Type B pancreatic cell (in vitro differentiated cells): ENCODE measurements at regions not wholly inside any gene's neighbourhood (a gene's known extent, or its start where the extent isn't known, plus 50 kb on each side); places are given as distances from the start of the nearest gene placed in this dataset.

Experiments used
- DNase-seq: peaks from one replicate; pipeline ENCODE4 v3.0.0; 2021; ENCODE audit warnings: mixed read lengths; ENCODE audit not compliant: unreplicated experiment; ENCODE audit errors: extremely low spot score
- H3K27ac Mint-ChIP-seq: 2 replicates; pipeline ENCODE4 v1.8.0; 2021; ENCODE audit warnings: mild to moderate bottlenecking, mixed read lengths
- H3K27me3 Mint-ChIP-seq: 2 replicates; pipeline ENCODE4 v1.8.0; 2021; ENCODE audit warnings: mixed read lengths
- H3K36me3 Mint-ChIP-seq: 2 replicates; pipeline ENCODE4 v1.8.0; 2021; ENCODE audit warnings: mixed read lengths
- H3K4me1 Mint-ChIP-seq: one replicate; pipeline ENCODE4 v1.8.0; 2021; ENCODE audit warnings: mixed read lengths; ENCODE audit not compliant: unreplicated experiment
- H3K4me3 Mint-ChIP-seq: 2 replicates; pipeline ENCODE4 v1.8.0; 2021; ENCODE audit warnings: mild to moderate bottlenecking, mixed read lengths
- H3K9me3 Mint-ChIP-seq: 2 replicates; pipeline ENCODE4 v1.8.0; 2021; ENCODE audit warnings: mixed read lengths
- TF ChIP-seq, protein P1 (sequence below): fragments of 200-600 bp; sonication (generic); conservative IDR thresholded peaks from 2 replicates; pipeline ENCODE4 v1.5.0; 2021; ENCODE audit warnings: antibody characterized with exemption, mild to moderate bottlenecking

DNA sequence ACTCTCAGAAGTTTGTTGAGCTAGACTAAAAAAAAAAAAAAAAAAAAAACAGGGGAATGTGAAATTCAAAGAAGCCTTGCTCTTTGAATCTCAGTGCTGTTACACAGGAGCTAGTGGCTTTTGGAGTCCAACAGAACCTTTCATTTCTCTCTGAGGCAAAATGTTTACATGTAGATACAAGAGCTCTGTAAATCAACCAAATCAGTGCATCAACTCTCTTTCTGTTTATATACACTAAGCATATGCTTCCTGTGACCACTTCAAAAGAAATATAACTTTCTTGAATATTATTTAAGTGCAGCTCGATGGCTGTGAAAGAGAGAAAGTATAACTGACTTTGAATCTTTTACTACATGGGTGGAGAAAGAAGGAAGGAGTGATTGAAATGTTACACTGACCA lies 115.3 kb upstream of the ITGA1 start:
- Mint-ChIP-seq H3K9me3 (no peaks in the 10 kb centered on the region), H3K4me1 (peaks cover 7% of the 10 kb centered on the region), H3K27me3 (no peaks in the 10 kb centered on the region), H3K4me3 (no peak overlapping the region), H3K36me3 (no peaks in the 10 kb centered on the region), H3K27ac (no peak overlapping the region)
- TF ChIP-seq, protein P1, sequence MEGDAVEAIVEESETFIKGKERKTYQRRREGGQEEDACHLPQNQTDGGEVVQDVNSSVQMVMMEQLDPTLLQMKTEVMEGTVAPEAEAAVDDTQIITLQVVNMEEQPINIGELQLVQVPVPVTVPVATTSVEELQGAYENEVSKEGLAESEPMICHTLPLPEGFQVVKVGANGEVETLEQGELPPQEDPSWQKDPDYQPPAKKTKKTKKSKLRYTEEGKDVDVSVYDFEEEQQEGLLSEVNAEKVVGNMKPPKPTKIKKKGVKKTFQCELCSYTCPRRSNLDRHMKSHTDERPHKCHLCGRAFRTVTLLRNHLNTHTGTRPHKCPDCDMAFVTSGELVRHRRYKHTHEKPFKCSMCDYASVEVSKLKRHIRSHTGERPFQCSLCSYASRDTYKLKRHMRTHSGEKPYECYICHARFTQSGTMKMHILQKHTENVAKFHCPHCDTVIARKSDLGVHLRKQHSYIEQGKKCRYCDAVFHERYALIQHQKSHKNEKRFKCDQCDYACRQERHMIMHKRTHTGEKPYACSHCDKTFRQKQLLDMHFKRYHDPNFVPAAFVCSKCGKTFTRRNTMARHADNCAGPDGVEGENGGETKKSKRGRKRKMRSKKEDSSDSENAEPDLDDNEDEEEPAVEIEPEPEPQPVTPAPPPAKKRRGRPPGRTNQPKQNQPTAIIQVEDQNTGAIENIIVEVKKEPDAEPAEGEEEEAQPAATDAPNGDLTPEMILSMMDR = no peak
- DNase-seq = no peak

DNA sequence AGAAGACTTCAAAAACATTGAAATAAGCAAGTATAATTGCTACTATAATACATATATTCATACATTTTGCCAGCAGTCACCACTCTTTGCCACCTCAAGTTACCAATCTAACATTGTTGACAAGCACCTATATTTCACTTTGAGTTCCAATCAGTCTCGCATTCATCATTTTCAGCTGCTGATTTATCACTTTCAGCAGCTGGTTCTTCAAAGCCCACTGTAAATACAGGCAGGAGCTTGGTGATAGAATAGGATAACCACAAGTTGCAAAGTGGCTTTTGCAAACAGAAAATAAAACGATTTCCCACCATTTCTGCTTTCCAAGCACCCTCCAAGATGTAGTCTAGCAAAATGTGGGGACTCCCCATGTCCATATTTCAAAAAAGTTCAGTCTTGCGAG lies 114.2 kb upstream of the ITGA1 start:
- Mint-ChIP-seq H3K4me3 (no peak overlapping the region), H3K27me3 (no peaks in the 10 kb centered on the region), H3K4me1 (peaks cover 7% of the 10 kb centered on the region), H3K27ac (no peak overlapping the region), H3K9me3 (no peaks in the 10 kb centered on the region), H3K36me3 (no peaks in the 10 kb centered on the region)
- no peak for DNase-seq
- TF ChIP-seq, protein P1 = no peak

DNA sequence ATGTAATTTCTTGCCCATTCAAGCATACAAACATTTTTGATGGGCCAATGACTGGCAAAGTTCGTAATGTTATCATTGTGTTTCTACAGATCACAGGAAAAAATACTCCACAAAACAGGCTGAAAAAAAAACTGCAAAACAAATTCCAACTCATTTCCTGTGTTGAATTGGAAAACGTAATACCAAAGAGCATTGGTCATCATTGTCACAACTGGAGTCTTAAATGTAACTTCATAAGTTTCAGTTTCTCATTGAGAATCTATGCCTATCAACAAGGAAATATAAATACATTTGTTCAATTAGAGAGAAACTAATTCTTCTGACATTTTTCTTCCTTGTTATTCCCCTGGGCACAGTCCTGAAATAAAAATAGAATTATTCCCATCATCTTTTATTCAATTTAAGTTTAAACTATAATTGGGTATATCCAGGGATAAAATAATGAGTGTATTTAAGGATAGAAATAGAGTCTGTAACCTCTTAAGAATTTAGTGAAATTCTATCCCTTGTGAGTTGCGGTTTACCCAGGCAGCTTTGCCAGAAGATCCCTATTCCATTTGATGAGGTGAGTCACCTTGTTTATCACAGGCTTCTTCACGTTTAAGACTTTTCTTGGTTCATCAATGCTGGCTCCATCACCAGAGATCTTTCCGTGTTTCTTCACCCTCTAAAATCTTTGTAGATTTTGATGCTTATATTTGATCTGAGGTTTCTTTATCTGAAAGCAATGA lies 112.7 kb upstream of the ITGA1 start:
- no peak overlapping the region for H3K4me3 Mint-ChIP-seq
- no peak for DNase-seq
- H3K9me3 Mint-ChIP-seq = no peaks in the 10 kb centered on the region
- H3K27ac Mint-ChIP-seq = no peak overlapping the region
- TF ChIP-seq, protein P1 = no peak
- H3K36me3 Mint-ChIP-seq = no peaks in the 10 kb centered on the region
- H3K4me1 Mint-ChIP-seq = peaks cover 7% of the 10 kb centered on the region
- H3K27me3 Mint-ChIP-seq = no peaks in the 10 kb centered on the region

DNA sequence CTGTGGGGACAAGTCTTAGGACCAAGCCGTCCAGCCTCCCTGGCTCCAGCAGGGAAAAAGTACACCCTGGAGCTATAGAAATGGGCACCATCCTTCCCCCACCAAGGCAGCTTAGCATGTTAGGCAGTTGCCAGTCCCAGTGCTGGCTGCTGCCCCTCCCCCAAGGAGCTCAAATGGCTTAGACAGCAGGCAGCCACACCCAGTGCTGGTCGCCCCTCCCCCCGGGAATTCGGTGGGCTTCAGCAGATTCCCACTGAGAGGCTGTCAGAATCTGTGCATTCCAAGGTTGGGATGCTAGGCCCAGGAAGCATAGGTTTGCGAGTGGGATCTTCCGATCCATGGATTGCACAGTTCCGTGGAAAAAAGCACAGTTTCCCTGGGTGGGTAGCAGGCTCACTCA lies 105.2 kb upstream of the ITGA1 start:
- no peak overlapping the region for H3K4me3 Mint-ChIP-seq
- no peaks in the 10 kb centered on the region for H3K9me3 Mint-ChIP-seq
- no peaks in the 10 kb centered on the region for H3K36me3 Mint-ChIP-seq
- no peak overlapping the region for H3K27ac Mint-ChIP-seq
- H3K27me3 Mint-ChIP-seq = no peaks in the 10 kb centered on the region
- TF ChIP-seq, protein P1 = no peak
- H3K4me1 Mint-ChIP-seq = no peaks in the 10 kb centered on the region
- DNase-seq = no peak

DNA sequence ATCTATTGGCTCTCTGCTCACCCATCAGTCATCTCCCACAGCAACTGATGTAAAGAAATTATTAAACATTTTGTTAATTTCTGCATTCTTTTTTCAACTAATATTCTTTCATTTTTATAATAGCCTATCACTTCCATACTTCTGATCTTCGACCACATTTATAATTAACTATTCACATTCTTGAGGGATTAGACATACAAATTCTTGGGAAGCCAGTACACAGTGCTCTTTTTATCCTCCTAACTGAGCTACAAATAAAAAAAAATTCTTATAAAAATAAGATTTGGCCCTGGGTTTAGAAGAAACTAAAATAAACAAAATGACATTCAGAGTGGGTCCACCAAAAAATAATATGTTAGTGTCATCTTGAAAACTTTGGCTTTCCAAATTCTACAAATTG lies 103.7 kb upstream of the ITGA1 start:
- H3K4me1 Mint-ChIP-seq = no peaks in the 10 kb centered on the region
- no peaks in the 10 kb centered on the region for H3K36me3 Mint-ChIP-seq
- no peaks in the 10 kb centered on the region for H3K9me3 Mint-ChIP-seq
- TF ChIP-seq, protein P1 = no peak
- no peak overlapping the region for H3K27ac Mint-ChIP-seq
- no peak overlapping the region for H3K4me3 Mint-ChIP-seq
- DNase-seq = no peak
- no peaks in the 10 kb centered on the region for H3K27me3 Mint-ChIP-seq

DNA sequence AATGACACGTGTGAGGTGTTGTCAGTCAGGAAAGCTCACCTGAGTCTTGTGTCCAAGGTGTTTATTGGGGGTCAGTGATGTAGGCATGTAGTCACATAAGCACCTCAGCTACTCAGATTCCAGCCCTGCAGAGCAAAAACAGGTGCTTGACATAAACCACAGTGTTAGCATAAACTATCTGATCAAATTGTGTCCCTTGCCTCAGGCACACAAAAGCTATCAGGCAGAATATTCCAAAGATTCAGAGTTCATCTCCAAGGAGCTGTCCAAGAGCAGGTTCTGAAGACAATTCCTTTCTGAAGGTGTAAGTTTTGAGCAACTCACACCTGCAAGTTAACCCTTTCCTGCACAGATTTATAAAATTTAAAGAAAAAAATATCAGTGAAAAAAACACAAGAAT lies 102.2 kb upstream of the ITGA1 start:
- Mint-ChIP-seq H3K36me3 (no peaks in the 10 kb centered on the region), H3K27me3 (no peaks in the 10 kb centered on the region), H3K4me1 (peaks cover 5% of the 10 kb centered on the region), H3K27ac (no peak overlapping the region), H3K9me3 (no peaks in the 10 kb centered on the region), H3K4me3 (no peak overlapping the region)
- DNase-seq = no peak
- TF ChIP-seq, protein P1 = no peak
